RWPE2 (cell line): ENCODE measurements at regions not wholly inside any gene's neighbourhood (a gene's known extent, or its start where the extent isn't known, plus 50 kb on each side); places are given as distances from the start of the nearest gene placed in this dataset.

Experiments used
- ATAC-seq: fragments of 200-7000 bp; cut with Tn5 transposase; 3 replicates; pipeline ENCODE4 v1.9.1; 2021; ENCODE audit warnings: low read depth
- DNase-seq: peaks from one replicate; pipeline ENCODE4 v3.0.0-alpha.2; 2020; ENCODE audit warnings: low spot score
- H3K27ac ChIP-seq: fragments of 450-650 bp; 2 replicates; pipeline ENCODE4 v1.5.1; 2017; ENCODE audit warnings: mild to moderate bottlenecking; ENCODE audit not compliant: poor library complexity, severe bottlenecking
- H3K27me3 ChIP-seq: fragments of 250-450 bp; sonication (Bioruptor Pico); 2 replicates; pipeline ENCODE4 v1.5.1; 2021; ENCODE audit warnings: mild to moderate bottlenecking, moderate library complexity; ENCODE audit not compliant: insufficient read depth, poor library complexity, severe bottlenecking
- H3K36me3 ChIP-seq: fragments of 250-450 bp; sonication (Bioruptor Pico); 2 replicates; pipeline ENCODE4 v1.5.1; 2020; ENCODE audit warnings: low read depth, mild to moderate bottlenecking, moderate library complexity
- H3K4me1 ChIP-seq: fragments of 250-450 bp; sonication (Bioruptor Pico); 2 replicates; pipeline ENCODE4 v1.5.1; 2021; ENCODE audit warnings: mild to moderate bottlenecking, moderate library complexity; ENCODE audit not compliant: insufficient read depth, poor library complexity, severe bottlenecking
- H3K4me3 ChIP-seq: fragments of 250-450 bp; sonication (Bioruptor Pico); 2 replicates; pipeline ENCODE4 v1.5.1; 2021; ENCODE audit warnings: mild to moderate bottlenecking, moderate library complexity; ENCODE audit not compliant: severe bottlenecking
- H3K9me3 ChIP-seq: fragments of 250-450 bp; sonication (Bioruptor Pico); 2 replicates; pipeline ENCODE4 v1.5.1; 2021; ENCODE audit warnings: mild to moderate bottlenecking, moderate library complexity; ENCODE audit not compliant: severe bottlenecking
- CTCF ChIP-seq: fragments of 450-650 bp; IDR thresholded peaks from one replicate; pipeline ENCODE4 v1.5.1; 2017; ENCODE audit warnings: mild to moderate bottlenecking, moderate library complexity; ENCODE audit not compliant: poor library complexity, severe bottlenecking

- no peak for TF ChIP-seq CTCF
- Histone ChIP-seq H3K27me3 (no peaks in the 10 kb centered on the region), H3K9me3 (no peaks in the 10 kb centered on the region), H3K4me1 (no peaks in the 10 kb centered on the region), H3K27ac (no peak overlapping the region), H3K4me3 (no peak overlapping the region), H3K36me3 (no peaks in the 10 kb centered on the region)
- DNase-seq (no peak), ATAC-seq (no peak)
Measured at GRCh38 chr11:104692751-104693150, 205.5 kb downstream of the CASP12 start.

GRCh38 chr11:104691129-104691528 lies 207.1 kb downstream of the CASP12 start:
- DNase-seq, result no peak
- Histone ChIP-seq H3K4me3 (no peak overlapping the region), H3K4me1 (no peaks in the 10 kb centered on the region), H3K9me3 (no peaks in the 10 kb centered on the region), H3K27me3 (no peaks in the 10 kb centered on the region), H3K36me3 (no peaks in the 10 kb centered on the region), H3K27ac (no peak overlapping the region)
- no peak for TF ChIP-seq CTCF
- no peak for ATAC-seq

GRCh38 chr11:104690241-104690640 lies 208.0 kb downstream of the CASP12 start:
- no peak overlapping the region for H3K4me3 ChIP-seq
- H3K27ac ChIP-seq, result no peak overlapping the region
- H3K27me3 ChIP-seq, result no peaks in the 10 kb centered on the region
- no peaks in the 10 kb centered on the region for H3K9me3 ChIP-seq
- DNase-seq (no peak), ATAC-seq (no peak)
- H3K4me1 ChIP-seq, result no peaks in the 10 kb centered on the region
- no peak for TF ChIP-seq CTCF
- no peaks in the 10 kb centered on the region for H3K36me3 ChIP-seq

GRCh38 chr11:104688731-104689130 lies 209.5 kb downstream of the CASP12 start:
- Histone ChIP-seq H3K36me3 (no peaks in the 10 kb centered on the region), H3K4me1 (no peaks in the 10 kb centered on the region), H3K4me3 (no peak overlapping the region), H3K9me3 (no peaks in the 10 kb centered on the region), H3K27me3 (no peaks in the 10 kb centered on the region), H3K27ac (no peak overlapping the region)
- DNase-seq (no peak), ATAC-seq (no peak)
- TF ChIP-seq CTCF, result no peak

- ATAC-seq (no peak), DNase-seq (no peak)
- Histone ChIP-seq H3K9me3 (no peaks in the 10 kb centered on the region), H3K27ac (no peak overlapping the region), H3K4me1 (no peaks in the 10 kb centered on the region), H3K36me3 (no peaks in the 10 kb centered on the region), H3K27me3 (no peaks in the 10 kb centered on the region), H3K4me3 (no peak overlapping the region)
- TF ChIP-seq CTCF, result no peak
Measured at GRCh38 chr11:104682206-104682605, 216.1 kb downstream of the CASP12 start.
